SK-N-SH (cell line): ENCODE measurements at regions not wholly inside any gene's neighbourhood (a gene's known extent, or its start where the extent isn't known, plus 50 kb on each side); places are given as distances from the start of the nearest gene placed in this dataset.

Experiments used
- CTCF ChIA-PET: fragments of 300-600, 350-600 bp; formaldehyde crosslinking; extraction: SDS; loops from one replicate; lab custom pipeline; 2021; lab: Yijun Ruan, JAX
- POLR2A ChIA-PET: fragments of 350-600 bp; sonication (Branson Sonifier 250); formaldehyde crosslinking; extraction: SDS; loops from one replicate; lab custom pipeline; 2020; ENCODE audit warnings: antibody characterized with exemption, inconsistent platforms; lab: Yijun Ruan, JAX
- DNase-seq: peaks from one replicate; pipeline ENCODE4 v3.0.0; 2012
- H2AFZ ChIP-seq: fragments of 200-600 bp; sonication (generic); 2 replicates; pipeline ENCODE4 v1.8.1; 2016; ENCODE audit warnings: antibody characterized with exemption, mild to moderate bottlenecking, low read depth
- H3F3A ChIP-seq: fragments of 200-600 bp; sonication (generic); replicated peaks from 2 replicates; pipeline ENCODE3; 2016; ENCODE audit warnings: antibody characterized with exemption, mild to moderate bottlenecking; ENCODE audit not compliant: insufficient read depth
- H3K27ac ChIP-seq, 2 experiments: fragments of 200-500 bp in 1 of 2; fragments of 200-600 bp in 1 of 2; sonication (Bioruptor generic) in 1 of 2; sonication (generic), shearing (Covaris generic) in 1 of 2; 2 replicates each; pipeline versions ENCODE4 v1.5.1 to v1.6.1; 2014 to 2016; ENCODE audit warnings: low read depth in 2 of 2, inconsistent platforms in 1 of 2, low read length in 1 of 2, mild to moderate bottlenecking in 1 of 2, mixed read lengths in 1 of 2
- H3K27me3 ChIP-seq: fragments of 200-600 bp; sonication (generic), shearing (Covaris generic); 2 replicates; pipeline ENCODE4 v1.6.1; 2016; ENCODE audit warnings: mixed run types; ENCODE audit not compliant: insufficient read depth
- H3K36me3 ChIP-seq, 2 experiments: fragments of 200-500 bp in 1 of 2; fragments of 200-600 bp in 1 of 2; sonication (Bioruptor generic) in 1 of 2; sonication (generic) in 1 of 2; replicated peaks in 1 of 2; 2 replicates each; pipeline versions ENCODE3 to v1.5.1; 2014 to 2016; ENCODE audit warnings: low read length in 1 of 2, mild to moderate bottlenecking in 1 of 2; ENCODE audit not compliant: insufficient read depth in 2 of 2, control insufficient read depth in 1 of 2
- H3K4me1 ChIP-seq, 2 experiments: fragments of 200-500 bp in 1 of 2; fragments of 200-600 bp in 1 of 2; sonication (Bioruptor generic) in 1 of 2; sonication (generic), shearing (Covaris generic) in 1 of 2; 2 replicates each; pipeline versions ENCODE4 v1.5.1 to v1.6.1; 2014 to 2016; ENCODE audit warnings: low read depth in 1 of 2, low read length in 1 of 2, mixed run types in 1 of 2; ENCODE audit not compliant: insufficient read depth in 2 of 2, control insufficient read depth in 1 of 2
- H3K4me2 ChIP-seq: fragments of 200-600 bp; sonication (generic), shearing (Covaris generic); 2 replicates; pipeline ENCODE4 v1.6.1; 2017; ENCODE audit warnings: mixed run types
- H3K4me3 ChIP-seq, 2 experiments: fragments of 200-500 bp in 1 of 2; fragments of 200-600 bp in 1 of 2; sonication (Bioruptor generic) in 1 of 2; sonication (generic), shearing (Covaris generic) in 1 of 2; 2 replicates each; pipeline versions ENCODE4 v1.5.1 to v1.8.1; 2014 to 2016; ENCODE audit warnings: low read depth in 2 of 2, inconsistent platforms in 1 of 2, low read length in 1 of 2, mild to moderate bottlenecking in 1 of 2, mixed read lengths in 1 of 2, moderate library complexity in 1 of 2
- H3K79me2 ChIP-seq: fragments of 200-600 bp; sonication (generic); 2 replicates; pipeline ENCODE4 v1.8.1; 2017; ENCODE audit warnings: mild to moderate bottlenecking; ENCODE audit not compliant: insufficient read depth
- H3K9ac ChIP-seq: fragments of 200-600 bp; sonication (generic); 2 replicates; pipeline ENCODE4 v1.6.1; 2017; ENCODE audit warnings: mixed run types
- H3K9me2 ChIP-seq: fragments of 200-600 bp; sonication (generic); 2 replicates; pipeline ENCODE4 v1.6.1; 2017; ENCODE audit warnings: mixed run types
- H3K9me3 ChIP-seq: fragments of 200-600 bp; sonication (generic); 2 replicates; pipeline ENCODE4 v1.6.1; 2017; ENCODE audit warnings: mixed run types, mild to moderate bottlenecking, moderate library complexity
- H4K20me1 ChIP-seq: fragments of 200-600 bp; sonication (generic); 2 replicates; pipeline ENCODE4 v1.6.1; 2017; ENCODE audit warnings: mild to moderate bottlenecking, mixed run types; ENCODE audit not compliant: insufficient read depth
- ELF1 ChIP-seq: IDR thresholded peaks from 2 replicates; pipeline ENCODE4 v1.4.0; 2012
- EP300 ChIP-seq, 2 experiments: IDR thresholded peaks; 2 replicates each; pipeline versions ENCODE4 v1.4.0 to v1.6.1; 2012; ENCODE audit warnings: borderline replicate concordance in 1 of 2, low read depth in 1 of 2, low read length in 1 of 2
- GABPA ChIP-seq: IDR thresholded peaks from 2 replicates; pipeline ENCODE4 v1.4.0; 2012; ENCODE audit warnings: low read depth, mild to moderate bottlenecking
- JUND ChIP-seq: IDR thresholded peaks from 2 replicates; pipeline ENCODE4 v1.4.0; 2012
- MXI1 ChIP-seq: IDR thresholded peaks from 2 replicates; pipeline ENCODE4 v1.6.1; 2012; ENCODE audit warnings: mild to moderate bottlenecking, low read depth, low read length, improper control_type of control experiment
- NFIC ChIP-seq: IDR thresholded peaks from 2 replicates; pipeline ENCODE4 v1.4.0; 2012; ENCODE audit warnings: borderline replicate concordance
- RAD21 ChIP-seq: IDR thresholded peaks from 2 replicates; pipeline ENCODE4 v1.6.1; 2012; ENCODE audit warnings: mild to moderate bottlenecking, low read length
- RCOR1 ChIP-seq: fragments of 150-350 bp; IDR thresholded peaks from 2 replicates; pipeline ENCODE4 v1.6.1; 2017; ENCODE audit warnings: antibody characterized with exemption, low read length
- RFX5 ChIP-seq: IDR thresholded peaks from 2 replicates; pipeline ENCODE4 v1.6.1; 2012; ENCODE audit warnings: mild to moderate bottlenecking, improper control_type of control experiment, low read length
- RXRA ChIP-seq: IDR thresholded peaks from 2 replicates; pipeline ENCODE4 v1.4.0; 2012; ENCODE audit warnings: low read depth, mild to moderate bottlenecking, borderline replicate concordance
- TAF1 ChIP-seq: IDR thresholded peaks from 2 replicates; pipeline ENCODE4 v1.6.1; 2012; ENCODE audit warnings: low read depth, mild to moderate bottlenecking, low read length, moderate library complexity, borderline replicate concordance
- TCF12 ChIP-seq: IDR thresholded peaks from 2 replicates; pipeline ENCODE4 v1.4.0; 2012
- YY1 ChIP-seq: IDR thresholded peaks from 2 replicates; pipeline ENCODE4 v1.4.0; 2012; ENCODE audit warnings: low read depth, mild to moderate bottlenecking
- TF ChIP-seq, protein P1 (sequence below): IDR thresholded peaks from 2 replicates; pipeline ENCODE4 v1.4.0; 2012; ENCODE audit warnings: low read depth, borderline replicate concordance
- TF ChIP-seq, protein P2 (sequence below): fragments of 200-600 bp; sonication (generic); IDR thresholded peaks from 2 replicates; pipeline ENCODE4 v1.6.1; 2017; ENCODE audit warnings: antibody characterized with exemption, mild to moderate bottlenecking, moderate library complexity
- TF ChIP-seq, protein P3 (sequence below): IDR thresholded peaks from 2 replicates; pipeline ENCODE4 v1.6.1; 2012; ENCODE audit warnings: mild to moderate bottlenecking, low read depth, low read length, moderate library complexity
- TF ChIP-seq, protein P4 (sequence below): IDR thresholded peaks from 2 replicates; pipeline ENCODE4 v1.4.0; 2012; ENCODE audit warnings: low read depth, borderline replicate concordance

DNA sequence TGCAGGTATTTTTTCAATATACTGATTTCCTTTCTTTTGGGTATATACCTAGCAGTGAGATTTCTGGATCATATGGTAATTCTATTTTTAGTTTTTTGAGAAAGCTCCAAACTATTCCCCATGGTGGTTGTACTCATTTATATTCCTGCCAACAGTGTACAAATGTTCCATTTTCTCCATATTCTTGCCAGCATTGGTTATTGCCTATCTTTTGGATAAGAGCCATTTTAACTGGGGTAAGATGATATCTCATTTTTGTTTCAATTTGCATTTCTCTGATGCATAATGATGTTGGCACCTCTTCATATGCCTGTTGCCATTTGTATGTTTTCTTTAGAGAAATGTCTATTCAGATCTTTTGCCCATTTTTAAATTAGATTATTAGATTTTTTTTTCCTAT is 85.6 kb upstream of the FST start:
- H3K4me3 ChIP-seq, result no peak overlapping the region
- H3K4me2 ChIP-seq, result no peak overlapping the region
- H3K79me2 ChIP-seq, result no peaks in the 10 kb centered on the region
- ChIA-PET CTCF (no interaction called here), POLR2A (no interaction called here)
- H2AFZ ChIP-seq, result no peak overlapping the region
- TF ChIP-seq, protein P1, sequence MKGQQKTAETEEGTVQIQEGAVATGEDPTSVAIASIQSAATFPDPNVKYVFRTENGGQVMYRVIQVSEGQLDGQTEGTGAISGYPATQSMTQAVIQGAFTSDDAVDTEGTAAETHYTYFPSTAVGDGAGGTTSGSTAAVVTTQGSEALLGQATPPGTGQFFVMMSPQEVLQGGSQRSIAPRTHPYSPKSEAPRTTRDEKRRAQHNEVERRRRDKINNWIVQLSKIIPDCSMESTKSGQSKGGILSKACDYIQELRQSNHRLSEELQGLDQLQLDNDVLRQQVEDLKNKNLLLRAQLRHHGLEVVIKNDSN, result no peak
- TF ChIP-seq RXRA (no peak), NFIC (no peak), RAD21 (no peak), JUND (no peak), TAF1 (no peak), RCOR1 (no peak), EP300 (IDR thresholded peaks at IDR 0.05; ENCODE audit: borderline replicate concordance in 1 of 2, low read depth in 1 of 2, low read length in 1 of 2) (no peak), MXI1 (no peak), RFX5 (no peak), TCF12 (no peak), ELF1 (no peak), GABPA (no peak), YY1 (no peak)
- TF ChIP-seq, protein P2, sequence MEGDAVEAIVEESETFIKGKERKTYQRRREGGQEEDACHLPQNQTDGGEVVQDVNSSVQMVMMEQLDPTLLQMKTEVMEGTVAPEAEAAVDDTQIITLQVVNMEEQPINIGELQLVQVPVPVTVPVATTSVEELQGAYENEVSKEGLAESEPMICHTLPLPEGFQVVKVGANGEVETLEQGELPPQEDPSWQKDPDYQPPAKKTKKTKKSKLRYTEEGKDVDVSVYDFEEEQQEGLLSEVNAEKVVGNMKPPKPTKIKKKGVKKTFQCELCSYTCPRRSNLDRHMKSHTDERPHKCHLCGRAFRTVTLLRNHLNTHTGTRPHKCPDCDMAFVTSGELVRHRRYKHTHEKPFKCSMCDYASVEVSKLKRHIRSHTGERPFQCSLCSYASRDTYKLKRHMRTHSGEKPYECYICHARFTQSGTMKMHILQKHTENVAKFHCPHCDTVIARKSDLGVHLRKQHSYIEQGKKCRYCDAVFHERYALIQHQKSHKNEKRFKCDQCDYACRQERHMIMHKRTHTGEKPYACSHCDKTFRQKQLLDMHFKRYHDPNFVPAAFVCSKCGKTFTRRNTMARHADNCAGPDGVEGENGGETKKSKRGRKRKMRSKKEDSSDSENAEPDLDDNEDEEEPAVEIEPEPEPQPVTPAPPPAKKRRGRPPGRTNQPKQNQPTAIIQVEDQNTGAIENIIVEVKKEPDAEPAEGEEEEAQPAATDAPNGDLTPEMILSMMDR, result no peak
- TF ChIP-seq, protein P3, sequence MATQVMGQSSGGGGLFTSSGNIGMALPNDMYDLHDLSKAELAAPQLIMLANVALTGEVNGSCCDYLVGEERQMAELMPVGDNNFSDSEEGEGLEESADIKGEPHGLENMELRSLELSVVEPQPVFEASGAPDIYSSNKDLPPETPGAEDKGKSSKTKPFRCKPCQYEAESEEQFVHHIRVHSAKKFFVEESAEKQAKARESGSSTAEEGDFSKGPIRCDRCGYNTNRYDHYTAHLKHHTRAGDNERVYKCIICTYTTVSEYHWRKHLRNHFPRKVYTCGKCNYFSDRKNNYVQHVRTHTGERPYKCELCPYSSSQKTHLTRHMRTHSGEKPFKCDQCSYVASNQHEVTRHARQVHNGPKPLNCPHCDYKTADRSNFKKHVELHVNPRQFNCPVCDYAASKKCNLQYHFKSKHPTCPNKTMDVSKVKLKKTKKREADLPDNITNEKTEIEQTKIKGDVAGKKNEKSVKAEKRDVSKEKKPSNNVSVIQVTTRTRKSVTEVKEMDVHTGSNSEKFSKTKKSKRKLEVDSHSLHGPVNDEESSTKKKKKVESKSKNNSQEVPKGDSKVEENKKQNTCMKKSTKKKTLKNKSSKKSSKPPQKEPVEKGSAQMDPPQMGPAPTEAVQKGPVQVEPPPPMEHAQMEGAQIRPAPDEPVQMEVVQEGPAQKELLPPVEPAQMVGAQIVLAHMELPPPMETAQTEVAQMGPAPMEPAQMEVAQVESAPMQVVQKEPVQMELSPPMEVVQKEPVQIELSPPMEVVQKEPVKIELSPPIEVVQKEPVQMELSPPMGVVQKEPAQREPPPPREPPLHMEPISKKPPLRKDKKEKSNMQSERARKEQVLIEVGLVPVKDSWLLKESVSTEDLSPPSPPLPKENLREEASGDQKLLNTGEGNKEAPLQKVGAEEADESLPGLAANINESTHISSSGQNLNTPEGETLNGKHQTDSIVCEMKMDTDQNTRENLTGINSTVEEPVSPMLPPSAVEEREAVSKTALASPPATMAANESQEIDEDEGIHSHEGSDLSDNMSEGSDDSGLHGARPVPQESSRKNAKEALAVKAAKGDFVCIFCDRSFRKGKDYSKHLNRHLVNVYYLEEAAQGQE, result no peak
- TF ChIP-seq, protein P4, sequence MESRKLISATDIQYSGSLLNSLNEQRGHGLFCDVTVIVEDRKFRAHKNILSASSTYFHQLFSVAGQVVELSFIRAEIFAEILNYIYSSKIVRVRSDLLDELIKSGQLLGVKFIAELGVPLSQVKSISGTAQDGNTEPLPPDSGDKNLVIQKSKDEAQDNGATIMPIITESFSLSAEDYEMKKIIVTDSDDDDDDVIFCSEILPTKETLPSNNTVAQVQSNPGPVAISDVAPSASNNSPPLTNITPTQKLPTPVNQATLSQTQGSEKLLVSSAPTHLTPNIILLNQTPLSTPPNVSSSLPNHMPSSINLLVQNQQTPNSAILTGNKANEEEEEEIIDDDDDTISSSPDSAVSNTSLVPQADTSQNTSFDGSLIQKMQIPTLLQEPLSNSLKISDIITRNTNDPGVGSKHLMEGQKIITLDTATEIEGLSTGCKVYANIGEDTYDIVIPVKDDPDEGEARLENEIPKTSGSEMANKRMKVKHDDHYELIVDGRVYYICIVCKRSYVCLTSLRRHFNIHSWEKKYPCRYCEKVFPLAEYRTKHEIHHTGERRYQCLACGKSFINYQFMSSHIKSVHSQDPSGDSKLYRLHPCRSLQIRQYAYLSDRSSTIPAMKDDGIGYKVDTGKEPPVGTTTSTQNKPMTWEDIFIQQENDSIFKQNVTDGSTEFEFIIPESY, result no peak
- peaks cover 0 to 7% of the 10 kb centered on the region in 2 experiments; a peak in 1 of 4 replicates for H3K4me1 ChIP-seq
- H3K27me3 ChIP-seq, result no peaks in the 10 kb centered on the region
- no peaks in the 10 kb centered on the region for H3K36me3 ChIP-seq
- H3K9ac ChIP-seq, result no peak overlapping the region
- DNase-seq, result no peak
- no peak overlapping the region for H3K27ac ChIP-seq
- peaks cover 8% of the 10 kb centered on the region for H3K9me3 ChIP-seq
- no peaks in the 10 kb centered on the region for H3K9me2 ChIP-seq
- no peaks in the 10 kb centered on the region for H4K20me1 ChIP-seq
- peaks cover 19% of the 10 kb centered on the region for H3F3A ChIP-seq
